Right hindlimb (tissue), 1 donor: ENCODE measurements at regions not wholly inside any gene's neighbourhood (a gene's known extent, or its start where the extent isn't known, plus 50 kb on each side); places are given as distances from the start of the nearest gene placed in this dataset.
A peak's percentile ranks its signal among the peaks of the same experiment; 100 is the strongest.

Experiments used
- DNase-seq: peaks from one replicate; pipeline ENCODE4 v3.0.0-alpha.2; 2018

DNA sequence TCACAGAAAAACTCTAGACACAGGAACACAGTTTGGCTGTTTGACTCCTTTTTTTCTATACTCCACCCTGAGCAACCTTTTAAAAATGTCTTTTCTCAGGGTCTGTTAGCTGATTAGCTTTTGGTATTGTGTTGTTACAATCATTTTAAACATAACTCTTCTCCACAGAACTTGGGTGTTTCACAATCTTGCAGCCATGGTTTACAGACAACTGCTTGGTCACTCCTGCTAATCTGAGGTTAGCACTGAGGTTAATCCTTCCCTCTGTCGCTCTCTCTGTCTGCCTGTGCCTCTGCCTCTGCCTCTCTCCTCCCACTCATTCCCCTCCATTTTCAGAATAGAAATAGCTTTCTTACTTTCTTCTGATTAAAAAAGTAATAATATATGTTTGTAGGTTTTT, 62.4 kb upstream of the ZBED5 start:
- no peak for DNase-seq

DNA sequence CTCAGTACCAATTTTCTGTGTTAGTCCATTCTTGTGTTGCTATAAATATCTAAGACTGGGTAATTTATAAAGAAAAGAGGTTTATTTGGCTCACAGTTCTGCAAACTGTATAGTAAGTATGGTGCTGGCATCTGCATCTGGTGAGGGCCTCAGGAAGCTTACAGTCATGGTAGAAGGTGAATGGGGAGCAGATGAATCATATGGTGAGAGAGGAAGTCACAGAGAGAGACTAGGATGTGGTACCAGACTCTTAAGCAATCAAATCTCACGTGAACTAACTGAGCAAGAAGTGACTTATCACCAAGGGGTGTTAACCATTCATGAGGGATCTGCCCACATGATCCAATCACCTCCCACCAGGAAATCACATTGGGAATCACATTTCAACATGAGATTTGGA, 60.8 kb upstream of the ZBED5 start:
- DNase-seq, result no peak

DNA sequence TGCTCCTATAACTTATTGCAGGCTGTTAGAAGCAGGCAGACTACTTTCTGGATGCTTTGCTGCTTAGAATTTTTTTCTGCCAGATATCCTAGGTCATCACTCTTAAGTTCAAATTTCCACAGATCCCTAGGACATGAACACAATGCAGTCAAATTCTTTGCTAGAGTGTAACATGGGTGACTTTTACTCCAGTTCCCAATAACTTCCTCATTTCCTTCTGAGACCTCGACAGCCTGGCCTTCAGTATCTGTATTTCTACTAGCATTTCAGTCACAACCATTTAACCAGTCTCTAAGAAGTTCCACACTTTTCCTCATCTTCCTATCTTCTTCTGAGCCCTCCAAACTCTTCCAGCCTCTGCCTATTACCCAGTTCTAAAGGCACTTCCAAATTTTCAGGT, 60.4 kb upstream of the ZBED5 start:
- no peak for DNase-seq

DNA sequence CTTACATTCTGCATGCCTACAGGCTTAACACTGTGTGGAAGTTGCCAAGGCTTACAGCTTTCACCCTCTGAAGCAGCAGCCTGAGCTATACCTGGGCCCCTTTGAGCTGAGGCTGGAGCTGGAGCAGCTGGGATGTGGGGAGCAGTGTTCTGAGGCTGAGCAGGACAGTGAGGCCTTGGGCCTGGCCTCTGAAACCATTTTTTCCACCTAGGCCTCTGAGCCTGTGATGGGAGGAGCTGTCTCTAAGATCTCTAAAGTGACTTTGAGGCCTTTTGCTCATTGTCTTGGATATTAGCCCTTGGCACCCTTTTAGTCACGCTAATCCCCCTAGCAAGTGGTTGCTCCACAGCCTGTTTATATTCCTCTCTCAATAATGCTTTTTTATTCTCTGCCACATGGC, 59.9 kb upstream of the ZBED5 start:
- DNase-seq, result no peak

DNA sequence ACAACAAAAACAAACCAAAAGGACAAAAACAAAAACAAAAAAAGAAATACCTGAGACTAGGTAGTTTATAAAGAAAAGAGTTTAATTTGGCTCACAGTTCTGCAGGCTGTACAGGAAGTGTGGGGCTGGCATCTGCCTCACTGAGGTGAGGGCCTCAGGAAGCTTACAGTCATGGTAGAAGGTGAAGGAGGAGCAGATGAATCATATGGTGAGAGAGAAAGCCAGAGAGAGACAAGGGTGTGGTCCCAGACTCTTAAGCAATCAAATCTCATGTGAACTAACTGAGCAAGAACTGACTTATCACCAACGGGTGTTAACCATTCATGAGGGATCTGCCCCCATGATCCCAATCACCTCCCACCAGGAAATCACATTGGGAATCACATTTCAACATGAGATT, 58.8 kb upstream of the ZBED5 start:
- DNase-seq, result no peak

DNA sequence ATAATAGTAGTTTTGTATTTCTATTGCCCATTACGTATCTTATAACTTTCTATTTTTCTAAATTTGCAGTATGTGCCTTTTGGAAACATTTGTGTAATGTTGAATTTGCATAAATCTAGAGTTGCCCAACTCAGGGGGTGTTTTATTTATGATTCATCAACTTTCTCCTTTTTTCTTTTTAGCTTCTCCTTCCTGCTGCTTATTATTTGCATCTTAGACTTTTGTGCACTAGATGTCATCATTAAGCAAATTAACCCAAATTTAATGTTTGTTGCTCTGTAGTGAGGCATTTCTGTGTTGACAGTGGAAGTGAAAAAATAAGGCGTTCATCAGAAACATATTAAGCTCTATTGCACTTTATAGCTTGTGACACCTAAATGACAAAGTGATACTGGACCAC, 56.2 kb upstream of the ZBED5 start:
- no peak for DNase-seq

DNA sequence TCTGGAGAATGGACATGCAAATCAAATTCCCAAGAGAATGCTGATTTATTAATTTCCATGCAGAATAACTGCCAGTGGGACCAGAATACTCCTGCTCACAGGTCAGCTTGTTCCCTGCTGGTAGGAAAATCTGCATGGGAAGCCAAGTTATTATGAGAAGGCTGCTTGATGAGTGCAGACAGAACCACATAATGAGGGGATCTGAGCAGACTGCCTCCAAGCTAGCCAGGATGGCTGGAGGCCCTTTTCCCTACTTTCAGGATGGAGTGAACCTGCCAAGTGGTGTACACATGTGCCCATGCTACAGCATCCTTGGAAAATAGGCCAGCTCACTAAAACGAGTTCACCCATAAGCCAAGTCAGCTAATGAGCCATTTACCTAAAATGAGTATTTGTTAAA, 55.2 kb upstream of the ZBED5 start:
- peak; percentile 70 for DNase-seq

DNA sequence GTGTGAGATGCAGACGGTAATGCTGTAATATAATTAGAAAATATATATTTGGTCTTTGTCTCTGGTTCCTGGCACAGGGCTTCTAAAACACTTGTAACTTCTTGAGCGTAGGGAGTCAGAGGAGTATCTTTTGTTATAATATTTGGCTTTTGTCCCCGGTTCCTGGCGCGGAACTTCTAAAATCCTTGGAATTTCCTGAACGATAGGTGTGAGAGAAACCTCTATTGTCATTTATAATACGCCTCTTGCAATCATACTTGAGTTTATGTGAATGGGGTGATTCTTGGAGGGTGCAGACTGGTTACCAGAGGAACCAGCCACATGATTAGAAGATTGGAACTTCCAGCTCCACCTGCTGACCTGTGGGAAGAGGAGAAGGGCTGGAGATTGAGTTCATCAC, 54.1 kb upstream of the ZBED5 start:
- no peak for DNase-seq

DNA sequence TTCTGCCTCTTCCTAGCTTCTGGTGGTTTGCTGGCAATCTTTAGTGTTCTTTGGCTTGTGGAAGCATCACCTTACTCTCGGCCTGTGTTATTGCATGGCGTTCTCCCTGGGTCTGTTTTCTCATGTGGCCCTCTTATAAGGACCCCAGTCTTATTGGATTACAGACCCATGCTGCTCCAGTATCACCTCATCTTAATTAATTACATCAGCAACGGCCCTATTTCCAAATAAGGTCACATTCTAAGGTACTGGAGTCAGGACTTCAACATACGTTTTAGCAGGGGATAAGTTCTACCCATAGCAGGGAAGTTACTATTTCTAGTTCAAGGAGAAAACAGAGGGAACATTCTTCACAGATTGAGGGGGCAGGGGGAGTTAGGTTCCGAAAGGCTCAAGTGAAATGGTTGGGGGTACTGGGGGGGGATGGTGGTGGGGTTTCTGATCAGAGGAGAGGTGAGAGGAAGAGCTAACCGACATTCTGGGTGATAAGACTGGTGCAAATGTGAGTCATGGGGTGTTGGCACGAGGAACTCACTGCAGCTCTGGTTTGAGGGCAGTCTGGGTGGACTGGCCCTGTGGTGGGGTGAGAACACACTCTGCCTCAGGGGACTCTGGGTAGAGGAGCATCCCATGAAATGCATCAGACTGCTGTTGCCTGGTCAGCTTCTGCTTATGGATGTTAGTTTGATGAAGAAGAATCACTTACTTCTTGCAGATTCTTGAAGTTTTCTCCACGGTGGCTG, 51.5 kb upstream of the ZBED5 start:
- DNase-seq, result no peak

DNA sequence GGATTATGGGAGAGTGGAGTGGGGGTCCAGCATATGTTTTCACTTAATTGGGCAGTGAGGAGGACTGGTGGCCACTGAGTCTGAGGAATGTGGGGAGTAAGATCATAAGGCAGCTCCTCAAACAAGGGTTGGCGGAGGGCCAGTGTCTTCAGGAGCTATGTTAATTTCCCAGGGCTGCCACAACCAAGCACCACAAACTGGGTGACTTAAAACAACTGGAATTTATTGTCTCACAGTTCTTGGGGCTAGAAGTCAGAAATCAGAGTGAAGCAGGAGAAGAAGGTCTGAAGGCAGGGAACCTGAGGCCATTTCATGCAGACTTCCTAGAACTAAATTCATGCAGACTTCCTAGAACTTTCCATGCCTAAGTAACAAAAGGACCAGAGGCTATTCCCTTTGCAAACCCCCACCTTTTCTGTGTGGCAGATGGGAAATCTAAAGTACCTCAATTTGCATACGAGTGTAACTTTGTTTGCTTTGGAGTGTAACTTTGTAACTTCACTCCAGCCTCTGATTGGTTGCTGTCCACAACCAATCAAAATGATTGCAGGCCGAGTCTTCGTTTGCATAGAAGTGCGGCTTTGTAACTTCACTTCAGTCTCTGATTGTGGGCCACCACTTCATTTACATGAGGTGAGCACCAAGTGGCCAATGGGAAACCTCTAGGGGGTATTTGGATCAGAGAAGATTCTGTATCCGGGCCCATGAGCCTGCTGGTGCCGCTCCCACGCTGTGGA, 50.5 kb upstream of the ZBED5 start:
- no peak for DNase-seq
